ENCODE measurements at regions not wholly inside any gene's neighbourhood (a gene's known extent, or its start where the extent isn't known, plus 50 kb on each side); places are given as distances from the start of the nearest gene placed in this dataset.

DNA sequence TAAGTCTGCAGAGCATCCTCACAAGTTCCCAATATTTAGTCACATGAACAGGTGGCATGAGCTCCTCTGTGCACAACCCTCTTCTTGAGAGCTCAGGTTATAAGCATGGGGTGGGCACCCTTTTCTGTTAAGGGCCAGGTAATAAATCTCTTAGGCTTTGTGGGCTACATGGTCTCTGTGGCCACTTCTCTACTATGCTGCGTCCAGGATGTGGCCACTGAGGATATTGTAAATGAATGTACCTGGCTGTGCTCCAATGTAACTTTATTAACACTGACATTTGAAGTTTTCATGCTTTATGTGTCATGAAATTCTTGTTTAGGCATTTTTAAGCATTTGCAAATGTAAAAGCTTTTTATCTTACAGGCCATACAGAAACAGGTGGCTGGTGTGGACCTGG, 116.8 kb upstream of the ST6GAL2 start:
- intact Hi-C loops (cut with DNase I) = no loop called here
- Histone ChIP-seq H3K4me3 (no peak overlapping the region), H3K27me3 (replicated peaks; ENCODE audit: insufficient read depth) (no peaks in the 10 kb centered on the region), H3K36me3 (no peaks in the 10 kb centered on the region), H3K4me1 (replicated peaks) (no peaks in the 10 kb centered on the region), H3K27ac (no peak overlapping the region), H3K9me3 (no peaks in the 10 kb centered on the region)
- TF ChIP-seq POLR2AphosphoS5 (IDR thresholded peaks at IDR 0.05) (no peak), POLR2A (IDR thresholded peaks at IDR 0.05) (no peak)
- TF ChIP-seq, protein P1, sequence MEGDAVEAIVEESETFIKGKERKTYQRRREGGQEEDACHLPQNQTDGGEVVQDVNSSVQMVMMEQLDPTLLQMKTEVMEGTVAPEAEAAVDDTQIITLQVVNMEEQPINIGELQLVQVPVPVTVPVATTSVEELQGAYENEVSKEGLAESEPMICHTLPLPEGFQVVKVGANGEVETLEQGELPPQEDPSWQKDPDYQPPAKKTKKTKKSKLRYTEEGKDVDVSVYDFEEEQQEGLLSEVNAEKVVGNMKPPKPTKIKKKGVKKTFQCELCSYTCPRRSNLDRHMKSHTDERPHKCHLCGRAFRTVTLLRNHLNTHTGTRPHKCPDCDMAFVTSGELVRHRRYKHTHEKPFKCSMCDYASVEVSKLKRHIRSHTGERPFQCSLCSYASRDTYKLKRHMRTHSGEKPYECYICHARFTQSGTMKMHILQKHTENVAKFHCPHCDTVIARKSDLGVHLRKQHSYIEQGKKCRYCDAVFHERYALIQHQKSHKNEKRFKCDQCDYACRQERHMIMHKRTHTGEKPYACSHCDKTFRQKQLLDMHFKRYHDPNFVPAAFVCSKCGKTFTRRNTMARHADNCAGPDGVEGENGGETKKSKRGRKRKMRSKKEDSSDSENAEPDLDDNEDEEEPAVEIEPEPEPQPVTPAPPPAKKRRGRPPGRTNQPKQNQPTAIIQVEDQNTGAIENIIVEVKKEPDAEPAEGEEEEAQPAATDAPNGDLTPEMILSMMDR (IDR thresholded peaks at IDR 0.05) = no peak
- no peak for DNase-seq (ENCODE audit: low spot score)
- 85% methylated on average over 1 of the region's 1 CpG for WGBS

DNA sequence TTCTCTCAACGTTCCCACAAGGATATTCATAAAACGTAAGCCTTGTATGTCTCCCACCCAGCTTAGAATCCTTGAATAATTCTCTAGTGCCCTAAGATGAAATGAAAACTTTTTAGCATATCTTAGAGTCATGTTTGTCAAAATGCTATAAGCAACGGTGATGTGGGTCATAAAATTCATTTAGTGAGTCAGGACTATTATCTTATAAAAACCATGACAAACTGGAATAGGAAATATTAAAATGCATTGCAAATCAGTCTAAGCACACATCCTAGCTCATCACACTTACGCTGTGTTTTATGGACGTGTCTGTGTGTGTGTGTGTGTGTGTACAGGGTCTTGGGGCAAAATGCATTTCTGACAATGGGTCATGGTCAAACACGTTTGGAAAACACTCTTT, 119.9 kb upstream of the ST6GAL2 start:
- no peaks in the 10 kb centered on the region for H3K9me3 ChIP-seq

DNA sequence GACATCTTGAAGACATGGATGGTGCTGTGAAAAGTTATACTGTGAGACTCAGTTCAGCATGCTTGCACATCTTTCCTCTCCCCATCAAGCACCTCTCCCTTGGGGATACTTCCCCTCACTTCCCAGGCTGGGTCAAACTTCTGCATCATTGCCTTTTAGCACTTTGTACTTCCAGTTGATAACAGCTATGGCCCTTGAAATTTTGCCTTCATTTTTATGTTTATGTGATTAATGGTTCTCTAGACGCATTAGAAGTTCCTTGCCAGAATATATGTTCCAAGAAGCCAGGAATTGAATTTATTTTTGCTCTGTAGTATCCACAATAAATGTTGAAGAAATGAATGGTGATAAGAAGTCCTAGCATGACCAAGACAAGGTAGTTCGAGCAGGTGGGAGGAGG, 120.9 kb upstream of the ST6GAL2 start:
- WGBS = 89% methylated on average over 2 of the region's 2 CpGs
- no peak for DNase-seq (ENCODE audit: low spot score)
- Histone ChIP-seq H3K27me3 (replicated peaks; ENCODE audit: insufficient read depth) (no peaks in the 10 kb centered on the region), H3K9me3 (no peaks in the 10 kb centered on the region), H3K4me3 (no peak overlapping the region), H3K36me3 (no peaks in the 10 kb centered on the region), H3K4me1 (replicated peaks) (no peaks in the 10 kb centered on the region), H3K27ac (no peak overlapping the region)
- intact Hi-C loops (cut with DNase I) = no loop called here
- no peak for TF ChIP-seq POLR2AphosphoS5 (IDR thresholded peaks at IDR 0.05)
- TF ChIP-seq POLR2A (IDR thresholded peaks at IDR 0.05) = no peak
- TF ChIP-seq, protein P1 (IDR thresholded peaks at IDR 0.05) = no peak

More for the DNA sequence above, 119.9 kb upstream of the ST6GAL2 start:
- Histone ChIP-seq H3K36me3 (no peaks in the 10 kb centered on the region), H3K4me3 (no peak overlapping the region), H3K4me1 (replicated peaks) (no peaks in the 10 kb centered on the region), H3K27me3 (replicated peaks; ENCODE audit: insufficient read depth) (no peaks in the 10 kb centered on the region), H3K27ac (no peak overlapping the region)
- TF ChIP-seq POLR2A (IDR thresholded peaks at IDR 0.05) (no peak), POLR2AphosphoS5 (IDR thresholded peaks at IDR 0.05) (no peak)
- TF ChIP-seq, protein P1 (IDR thresholded peaks at IDR 0.05) = no peak
- intact Hi-C loops (cut with DNase I) = no loop called here
- DNase-seq (ENCODE audit: low spot score) = no peak
- 75% methylated on average over 6 of the region's 6 CpGs for WGBS

DNA sequence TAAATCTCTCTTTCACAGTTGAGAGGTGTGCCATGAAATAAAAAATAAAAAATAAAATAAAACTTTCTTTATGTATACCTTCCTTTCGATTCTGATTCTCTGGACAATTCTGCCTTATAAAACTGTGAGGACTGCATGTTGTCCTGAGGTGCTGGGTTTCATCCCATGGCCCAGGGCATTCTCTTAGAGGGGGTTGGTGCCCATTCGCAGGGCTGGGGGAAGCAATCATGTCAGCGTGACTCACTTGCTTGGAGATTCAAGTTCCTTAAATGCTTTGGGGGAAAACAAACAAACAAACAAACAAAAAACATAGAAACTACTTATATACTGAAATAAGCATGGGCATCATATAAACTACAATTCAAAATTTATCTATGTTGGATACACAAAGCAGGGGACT, 122.0 kb upstream of the ST6GAL2 start:
- intact Hi-C loops (cut with DNase I) = no loop called here
- H3K27me3 ChIP-seq (replicated peaks; ENCODE audit: insufficient read depth) = no peaks in the 10 kb centered on the region
- TF ChIP-seq, protein P1 (IDR thresholded peaks at IDR 0.05) = no peak
- TF ChIP-seq POLR2A (IDR thresholded peaks at IDR 0.05) = no peak
- TF ChIP-seq POLR2AphosphoS5 (IDR thresholded peaks at IDR 0.05) = no peak
- H3K4me1 ChIP-seq (replicated peaks) = no peaks in the 10 kb centered on the region
- WGBS = 95% methylated on average over 3 of the region's 3 CpGs
- no peaks in the 10 kb centered on the region for H3K36me3 ChIP-seq
- no peak overlapping the region for H3K4me3 ChIP-seq
- no peak overlapping the region for H3K27ac ChIP-seq
- no peaks in the 10 kb centered on the region for H3K9me3 ChIP-seq
- DNase-seq (ENCODE audit: low spot score) = no peak

DNA sequence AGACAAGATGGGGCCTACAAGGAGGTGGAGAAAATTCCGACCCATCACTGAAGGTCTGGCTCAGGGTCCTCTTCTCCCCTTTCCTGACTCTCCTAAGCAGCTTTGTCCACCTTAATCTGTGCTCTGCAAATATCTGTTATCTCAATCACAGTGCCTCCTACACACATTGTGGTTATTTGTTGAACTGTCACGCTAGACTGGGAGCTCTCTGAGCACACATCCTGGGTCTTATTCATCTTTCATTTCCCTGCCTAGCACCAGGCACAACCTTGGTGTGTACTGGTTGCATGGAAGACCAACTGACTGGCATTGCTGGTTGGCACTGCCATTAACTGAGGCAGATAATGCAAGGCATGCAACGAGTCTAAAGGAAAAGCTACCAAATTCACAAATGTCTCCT, 122.9 kb upstream of the ST6GAL2 start:
- H3K4me3 ChIP-seq = no peak overlapping the region
- no peak overlapping the region for H3K27ac ChIP-seq
- TF ChIP-seq, protein P1 (IDR thresholded peaks at IDR 0.05) = no peak
- TF ChIP-seq POLR2A (IDR thresholded peaks at IDR 0.05) (no peak), POLR2AphosphoS5 (IDR thresholded peaks at IDR 0.05) (no peak)
- no peaks in the 10 kb centered on the region for H3K27me3 ChIP-seq (replicated peaks; ENCODE audit: insufficient read depth)
- intact Hi-C loops (cut with DNase I) = no loop called here
- no peaks in the 10 kb centered on the region for H3K9me3 ChIP-seq
- 75% methylated on average over 3 of the region's 3 CpGs for WGBS
- no peak for DNase-seq (ENCODE audit: low spot score)
- no peaks in the 10 kb centered on the region for H3K36me3 ChIP-seq
- H3K4me1 ChIP-seq (replicated peaks) = no peaks in the 10 kb centered on the region
